ENCODE measurements at regions not wholly inside any gene's neighbourhood (a gene's known extent, or its start where the extent isn't known, plus 50 kb on each side); places are given as distances from the start of the nearest gene placed in this dataset.

DNA sequence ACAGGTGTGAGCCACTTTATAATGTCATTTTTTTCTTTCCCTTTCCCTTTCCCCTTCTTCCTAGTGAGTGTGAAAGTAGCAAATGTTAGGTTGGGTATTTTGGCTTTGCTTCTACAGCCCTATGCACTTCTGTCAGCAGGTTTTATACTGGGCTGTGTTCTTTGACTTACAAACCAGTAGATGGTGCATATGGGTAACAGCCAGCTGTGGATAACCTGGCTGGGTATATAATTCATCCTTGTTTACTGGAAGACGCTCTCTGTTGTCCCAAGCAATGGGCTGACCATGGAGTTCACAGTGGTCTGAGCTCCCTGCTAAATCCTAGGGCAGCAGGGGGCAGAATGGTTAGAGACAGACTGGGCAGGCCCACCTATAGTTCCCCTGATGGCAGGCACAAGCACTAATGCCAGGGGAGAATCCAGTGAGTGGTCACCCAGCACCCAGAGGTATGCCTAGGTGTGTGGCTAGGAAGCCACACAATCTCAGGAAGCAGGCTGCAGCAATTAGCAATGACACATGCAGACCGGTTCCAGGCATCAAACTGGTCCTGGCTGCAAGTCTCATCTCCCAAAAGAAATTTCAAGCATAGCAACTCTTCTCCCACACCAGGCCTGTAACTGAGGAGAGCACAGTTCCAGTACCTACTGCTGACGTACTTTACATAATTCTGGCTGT is 592.7 kb upstream of the MAN1A1 start:
- no peaks in the 10 kb centered on the region for H3K79me2 ChIP-seq (replicated peaks; ENCODE audit: insufficient read depth)
- H2AFZ ChIP-seq, result no peak overlapping the region
- H3K9me3 Mint-ChIP-seq, result no peaks in the 10 kb centered on the region
- H3F3A ChIP-seq (replicated peaks; ENCODE audit: low read depth), result no peaks in the 10 kb centered on the region
- no peak overlapping the region for H3K27ac ChIP-seq (ENCODE audit: low read depth)
- no peaks in the 10 kb centered on the region for H3K27me3 ChIP-seq (ENCODE audit: insufficient read depth)
- H3K27me3 Mint-ChIP-seq (ENCODE audit: insufficient read depth, low read depth, poor library complexity), result peaks cover 3% of the 10 kb centered on the region
- no peaks in the 10 kb centered on the region for H3K36me3 ChIP-seq (ENCODE audit: insufficient read depth)
- H3K36me3 Mint-ChIP-seq (ENCODE audit: low read depth), result no peaks in the 10 kb centered on the region
- H3K27ac Mint-ChIP-seq, result no peak overlapping the region
- no peak overlapping the region for H3K4me2 ChIP-seq
- no peaks in the 10 kb centered on the region for H3K4me1 ChIP-seq (ENCODE audit: insufficient read depth)
- H3K4me3 Mint-ChIP-seq, result no peak overlapping the region
- no peaks in the 10 kb centered on the region for H3K9me2 ChIP-seq (ENCODE audit: insufficient read depth)
- no peaks in the 10 kb centered on the region for H4K20me1 ChIP-seq (replicated peaks; ENCODE audit: insufficient read depth)
- no peaks in the 10 kb centered on the region for H3K4me1 Mint-ChIP-seq
- no peak overlapping the region for H3K4me3 ChIP-seq
- DNase-seq (ENCODE audit: low spot score) (peak; percentile 5), ATAC-seq (peak; percentile 50; the same call in 2 of the 3 replicates)
- TF ChIP-seq EZH2phosphoT487 (IDR thresholded peaks at IDR 0.05; ENCODE audit: unreplicated experiment), result no peak
- no peak for TF ChIP-seq EZH2 (IDR thresholded peaks at IDR 0.05; ENCODE audit: low read depth, unreplicated experiment)
- no peak for TF ChIP-seq POLR2AphosphoS5 (IDR thresholded peaks at IDR 0.05; ENCODE audit: low read depth)
- TF ChIP-seq, protein P1, sequence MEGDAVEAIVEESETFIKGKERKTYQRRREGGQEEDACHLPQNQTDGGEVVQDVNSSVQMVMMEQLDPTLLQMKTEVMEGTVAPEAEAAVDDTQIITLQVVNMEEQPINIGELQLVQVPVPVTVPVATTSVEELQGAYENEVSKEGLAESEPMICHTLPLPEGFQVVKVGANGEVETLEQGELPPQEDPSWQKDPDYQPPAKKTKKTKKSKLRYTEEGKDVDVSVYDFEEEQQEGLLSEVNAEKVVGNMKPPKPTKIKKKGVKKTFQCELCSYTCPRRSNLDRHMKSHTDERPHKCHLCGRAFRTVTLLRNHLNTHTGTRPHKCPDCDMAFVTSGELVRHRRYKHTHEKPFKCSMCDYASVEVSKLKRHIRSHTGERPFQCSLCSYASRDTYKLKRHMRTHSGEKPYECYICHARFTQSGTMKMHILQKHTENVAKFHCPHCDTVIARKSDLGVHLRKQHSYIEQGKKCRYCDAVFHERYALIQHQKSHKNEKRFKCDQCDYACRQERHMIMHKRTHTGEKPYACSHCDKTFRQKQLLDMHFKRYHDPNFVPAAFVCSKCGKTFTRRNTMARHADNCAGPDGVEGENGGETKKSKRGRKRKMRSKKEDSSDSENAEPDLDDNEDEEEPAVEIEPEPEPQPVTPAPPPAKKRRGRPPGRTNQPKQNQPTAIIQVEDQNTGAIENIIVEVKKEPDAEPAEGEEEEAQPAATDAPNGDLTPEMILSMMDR (conservative IDR thresholded peaks at IDR 0.05; ENCODE audit: low read depth in 2 of 2), result peak in 1 of 2 experiments; percentile 29; a peak in 2 of 4 replicates
- TF ChIP-seq NANOG (IDR thresholded peaks at IDR 0.05; ENCODE audit: borderline replicate concordance), result no peak
- TF ChIP-seq, protein P2, sequence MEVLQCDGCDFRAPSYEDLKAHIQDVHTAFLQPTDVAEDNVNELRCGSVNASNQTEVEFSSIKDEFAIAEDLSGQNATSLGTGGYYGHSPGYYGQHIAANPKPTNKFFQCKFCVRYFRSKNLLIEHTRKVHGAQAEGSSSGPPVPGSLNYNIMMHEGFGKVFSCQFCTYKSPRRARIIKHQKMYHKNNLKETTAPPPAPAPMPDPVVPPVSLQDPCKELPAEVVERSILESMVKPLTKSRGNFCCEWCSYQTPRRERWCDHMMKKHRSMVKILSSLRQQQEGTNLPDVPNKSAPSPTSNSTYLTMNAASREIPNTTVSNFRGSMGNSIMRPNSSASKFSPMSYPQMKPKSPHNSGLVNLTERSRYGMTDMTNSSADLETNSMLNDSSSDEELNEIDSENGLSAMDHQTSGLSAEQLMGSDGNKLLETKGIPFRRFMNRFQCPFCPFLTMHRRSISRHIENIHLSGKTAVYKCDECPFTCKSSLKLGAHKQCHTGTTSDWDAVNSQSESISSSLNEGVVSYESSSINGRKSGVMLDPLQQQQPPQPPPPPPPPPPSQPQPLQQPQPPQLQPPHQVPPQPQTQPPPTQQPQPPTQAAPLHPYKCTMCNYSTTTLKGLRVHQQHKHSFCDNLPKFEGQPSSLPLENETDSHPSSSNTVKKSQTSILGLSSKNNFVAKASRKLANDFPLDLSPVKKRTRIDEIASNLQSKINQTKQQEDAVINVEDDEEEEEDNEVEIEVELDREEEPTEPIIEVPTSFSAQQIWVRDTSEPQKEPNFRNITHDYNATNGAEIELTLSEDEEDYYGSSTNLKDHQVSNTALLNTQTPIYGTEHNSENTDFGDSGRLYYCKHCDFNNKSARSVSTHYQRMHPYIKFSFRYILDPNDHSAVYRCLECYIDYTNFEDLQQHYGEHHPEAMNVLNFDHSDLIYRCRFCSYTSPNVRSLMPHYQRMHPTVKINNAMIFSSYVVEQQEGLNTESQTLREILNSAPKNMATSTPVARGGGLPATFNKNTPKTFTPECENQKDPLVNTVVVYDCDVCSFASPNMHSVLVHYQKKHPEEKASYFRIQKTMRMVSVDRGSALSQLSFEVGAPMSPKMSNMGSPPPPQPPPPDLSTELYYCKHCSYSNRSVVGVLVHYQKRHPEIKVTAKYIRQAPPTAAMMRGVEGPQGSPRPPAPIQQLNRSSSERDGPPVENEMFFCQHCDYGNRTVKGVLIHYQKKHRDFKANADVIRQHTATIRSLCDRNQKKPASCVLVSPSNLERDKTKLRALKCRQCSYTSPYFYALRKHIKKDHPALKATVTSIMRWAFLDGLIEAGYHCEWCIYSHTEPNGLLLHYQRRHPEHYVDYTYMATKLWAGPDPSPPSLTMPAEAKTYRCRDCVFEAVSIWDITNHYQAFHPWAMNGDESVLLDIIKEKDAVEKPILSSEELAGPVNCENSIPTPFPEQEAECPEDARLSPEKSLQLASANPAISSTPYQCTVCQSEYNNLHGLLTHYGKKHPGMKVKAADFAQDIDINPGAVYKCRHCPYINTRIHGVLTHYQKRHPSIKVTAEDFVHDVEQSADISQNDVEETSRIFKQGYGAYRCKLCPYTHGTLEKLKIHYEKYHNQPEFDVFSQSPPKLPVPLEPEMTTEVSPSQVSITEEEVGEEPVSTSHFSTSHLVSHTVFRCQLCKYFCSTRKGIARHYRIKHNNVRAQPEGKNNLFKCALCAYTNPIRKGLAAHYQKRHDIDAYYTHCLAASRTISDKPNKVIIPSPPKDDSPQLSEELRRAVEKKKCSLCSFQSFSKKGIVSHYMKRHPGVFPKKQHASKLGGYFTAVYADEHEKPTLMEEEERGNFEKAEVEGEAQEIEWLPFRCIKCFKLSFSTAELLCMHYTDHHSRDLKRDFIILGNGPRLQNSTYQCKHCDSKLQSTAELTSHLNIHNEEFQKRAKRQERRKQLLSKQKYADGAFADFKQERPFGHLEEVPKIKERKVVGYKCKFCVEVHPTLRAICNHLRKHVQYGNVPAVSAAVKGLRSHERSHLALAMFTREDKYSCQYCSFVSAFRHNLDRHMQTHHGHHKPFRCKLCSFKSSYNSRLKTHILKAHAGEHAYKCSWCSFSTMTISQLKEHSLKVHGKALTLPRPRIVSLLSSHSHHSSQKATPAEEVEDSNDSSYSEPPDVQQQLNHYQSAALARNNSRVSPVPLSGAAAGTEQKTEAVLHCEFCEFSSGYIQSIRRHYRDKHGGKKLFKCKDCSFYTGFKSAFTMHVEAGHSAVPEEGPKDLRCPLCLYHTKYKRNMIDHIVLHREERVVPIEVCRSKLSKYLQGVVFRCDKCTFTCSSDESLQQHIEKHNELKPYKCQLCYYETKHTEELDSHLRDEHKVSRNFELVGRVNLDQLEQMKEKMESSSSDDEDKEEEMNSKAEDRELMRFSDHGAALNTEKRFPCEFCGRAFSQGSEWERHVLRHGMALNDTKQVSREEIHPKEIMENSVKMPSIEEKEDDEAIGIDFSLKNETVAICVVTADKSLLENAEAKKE (CRISPR knock-in tag; IDR thresholded peaks at IDR 0.05), result no peak
